GM12872 (cell line): ENCODE measurements at regions not wholly inside any gene's neighbourhood (a gene's known extent, or its start where the extent isn't known, plus 50 kb on each side); places are given as distances from the start of the nearest gene placed in this dataset.

Experiments
- CTCF ChIP-seq: IDR thresholded peaks from 3 replicates; pipeline ENCODE4 v1.5.1; 2011; ENCODE audit warnings: low read depth, mild to moderate bottlenecking, low read length, moderate library complexity; ENCODE audit not compliant: insufficient read depth

GRCh38 chr4:1502501-1502886 is 96.3 kb upstream of the NKX1-1 start:
- no peak for TF ChIP-seq CTCF

- no peak for TF ChIP-seq CTCF
These were observed 95.7 kb upstream of the NKX1-1 start for GRCh38 chr4:1501754-1502500.

- no peak for TF ChIP-seq CTCF
These were observed 94.9 kb upstream of the NKX1-1 start for GRCh38 chr4:1500966-1501753.

- no peak for TF ChIP-seq CTCF
These were observed 94.2 kb upstream of the NKX1-1 start for GRCh38 chr4:1500231-1500965.

- no peak for TF ChIP-seq CTCF
These were observed 93.2 kb upstream of the NKX1-1 start for GRCh38 chr4:1499465-1499864.

GRCh38 chr4:1497189-1497801 is 91.1 kb upstream of the NKX1-1 start:
- TF ChIP-seq CTCF, result no peak
